PC-9 (cell line): ENCODE measurements at regions not wholly inside any gene's neighbourhood (a gene's known extent, or its start where the extent isn't known, plus 50 kb on each side); places are given as distances from the start of the nearest gene placed in this dataset.
A peak's percentile ranks its signal among the peaks of the same experiment; 100 is the strongest.

Experiments
- BruUV-seq: library from RNA; stranded (reverse); fragments of 400-500 nt; replicated peaks from 2 replicates; lab custom pipeline; 2021; lab: Mats Ljungman, UMichigan
- CTCF ChIA-PET: fragments of 300-600 bp; sonication (Branson Sonifier 250); formaldehyde crosslinking; loops from one replicate; lab custom pipeline; 2022; ENCODE audit warnings: antibody characterized with exemption; lab: Charles Lee
- POLR2A ChIA-PET: fragments of 300-600 bp; sonication (Branson Sonifier 250); formaldehyde crosslinking; loops from one replicate; lab custom pipeline; 2022; ENCODE audit warnings: antibody characterized with exemption; ENCODE audit not compliant: unreplicated experiment; lab: Charles Lee
- DNase-seq, 2 experiments: peaks; one replicate each; pipeline versions ENCODE4 v3.0.0 to v3.0.0-alpha.2; 2015 to 2022; ENCODE audit warnings: mixed read lengths in 1 of 2
- H2AFZ ChIP-seq: fragments of 200-600 bp; sonication (generic); 2 replicates; pipeline ENCODE4 v1.8.1; 2017; ENCODE audit warnings: antibody characterized with exemption
- H3F3A ChIP-seq: fragments of 200-600 bp; sonication (generic); 2 replicates; pipeline ENCODE4 v1.8.1; 2017; ENCODE audit warnings: antibody characterized with exemption, mild to moderate bottlenecking, low read depth; ENCODE audit not compliant: insufficient read depth
- H3K27ac ChIP-seq: fragments of 200-600 bp; sonication (generic); 2 replicates; pipeline ENCODE4 v1.6.1; 2016; ENCODE audit warnings: mixed run types
- H3K27me3 ChIP-seq: fragments of 200-600 bp; sonication (generic); 2 replicates; pipeline ENCODE4 v1.6.1; 2016; ENCODE audit warnings: low read depth, mixed run types; ENCODE audit not compliant: insufficient read depth
- H3K36me3 ChIP-seq: fragments of 200-600 bp; sonication (generic); 2 replicates; pipeline ENCODE4 v1.6.1; 2016; ENCODE audit warnings: low read depth, mixed run types
- H3K4me1 ChIP-seq: fragments of 200-600 bp; sonication (generic); replicated peaks from 2 replicates; pipeline ENCODE4 v1.6.1; 2016; ENCODE audit warnings: mixed run types; ENCODE audit not compliant: insufficient read depth
- H3K4me2 ChIP-seq: fragments of 200-600 bp; sonication (generic); 2 replicates; pipeline ENCODE4 v1.6.1; 2017; ENCODE audit warnings: mixed run types
- H3K4me3 ChIP-seq: fragments of 200-600 bp; sonication (generic); 2 replicates; pipeline ENCODE4 v1.6.1; 2016; ENCODE audit warnings: mixed run types
- H3K79me2 ChIP-seq: fragments of 200-600 bp; sonication (generic); 2 replicates; pipeline ENCODE4 v1.6.1; 2017; ENCODE audit warnings: low read depth, mixed run types
- H3K9me2 ChIP-seq: fragments of 200-600 bp; sonication (generic); 2 replicates; pipeline ENCODE4 v1.8.1; 2017; ENCODE audit warnings: mild to moderate bottlenecking; ENCODE audit not compliant: insufficient read depth
- H3K9me3 ChIP-seq: fragments of 200-600 bp; sonication (generic); 2 replicates; pipeline ENCODE4 v1.8.1; 2016; ENCODE audit warnings: low read depth; ENCODE audit not compliant: insufficient read depth
- H4K20me1 ChIP-seq: fragments of 200-600 bp; sonication (generic); 2 replicates; pipeline ENCODE4 v1.8.1; 2017; ENCODE audit not compliant: insufficient read depth
- CTCF ChIP-seq: fragments of 200-600 bp; sonication (generic); conservative IDR thresholded peaks from 2 replicates; pipeline ENCODE4 v1.6.1; 2017; ENCODE audit warnings: mixed run types, antibody characterized with exemption, mild to moderate bottlenecking, moderate library complexity
- EZH2 ChIP-seq: fragments of 200-600 bp; sonication (generic); IDR thresholded peaks from 2 replicates; pipeline ENCODE4 v1.8.0; 2017; ENCODE audit warnings: antibody characterized with exemption, low read depth
- intact Hi-C: fragments of 100-400 bp; cut with micrococcal nuclease; formaldehyde crosslinking; loops from one replicate; pipeline ENCODE4 v1.10.0; 2022; ENCODE audit not compliant: unreplicated experiment

GRCh38 chr11:37505406-37505805 lies 907.4 kb upstream of the RAG2 start:
- Histone ChIP-seq H3K4me3 (peak overlapping the region; percentile 27; the same call in 1 of the 2 replicates), H3K9me3 (peaks cover 13% of the 10 kb centered on the region; the same call in 1 of the 2 replicates), H2AFZ (peak overlapping the region; percentile 40), H3K4me1 (peaks cover 58% of the 10 kb centered on the region), H3K27ac (peak overlapping the region; percentile 99), H3K4me2 (peak overlapping the region; percentile 77), H3K79me2 (no peaks in the 10 kb centered on the region), H3F3A (peaks cover 43% of the 10 kb centered on the region), H3K36me3 (no peaks in the 10 kb centered on the region), H3K9me2 (no peaks in the 10 kb centered on the region), H3K27me3 (no peaks in the 10 kb centered on the region), H4K20me1 (no peaks in the 10 kb centered on the region)
- intact Hi-C loops, result loop anchor here (10.0 kb wide), 1 partner anchor 509 kb away; no protein-coding TSS in a partner anchor
- ChIA-PET POLR2A (no interaction called here), CTCF (no interaction called here)
- BruUV-seq, result TSS peak; percentile 54
- peak; percentile 21 to 80 for DNase-seq
- no peak for TF ChIP-seq CTCF
- TF ChIP-seq EZH2, result no peak

- no peaks in the 10 kb centered on the region for H4K20me1 ChIP-seq
- H3K36me3 ChIP-seq, result no peaks in the 10 kb centered on the region
- peaks cover 46% of the 10 kb centered on the region for H3F3A ChIP-seq
- no peaks in the 10 kb centered on the region for H3K9me2 ChIP-seq
- intact Hi-C loops, result loop anchor here (10.0 kb wide), 1 partner anchor 510 kb away; no protein-coding TSS in a partner anchor
- no peaks in the 10 kb centered on the region for H3K79me2 ChIP-seq
- peaks cover 63% of the 10 kb centered on the region for H3K4me1 ChIP-seq
- peak overlapping the region; percentile 99 for H3K27ac ChIP-seq
- peak; percentile 63 to 99 for DNase-seq
- H3K4me3 ChIP-seq, result peak overlapping the region; percentile 33; the same call in 1 of the 2 replicates
- CTCF ChIA-PET, result no interaction called here
- POLR2A ChIA-PET, result interaction anchor here (0.5 kb wide), 1 partner anchor 906 kb away, joined by 7 read pairs; no protein-coding TSS in a partner anchor
- peak overlapping the region; percentile 77 for H3K4me2 ChIP-seq
- H2AFZ ChIP-seq, result 0 out of 2 replicates have a peak overlapping the region, but pooled peaks have one; percentile 40
- peaks cover 13% of the 10 kb centered on the region; the same call in 1 of the 2 replicates for H3K9me3 ChIP-seq
- no peaks in the 10 kb centered on the region for H3K27me3 ChIP-seq
- TF ChIP-seq EZH2 (no peak), CTCF (no peak)
- no TSS peak for BruUV-seq
Measured at GRCh38 chr11:37504921-37505320, 906.9 kb upstream of the RAG2 start.

GRCh38 chr11:37504060-37504611 lies 906.1 kb upstream of the RAG2 start:
- Histone ChIP-seq H4K20me1 (no peaks in the 10 kb centered on the region), H3K4me3 (peak overlapping the region; percentile 33; the same call in 1 of the 2 replicates), H3K27ac (peak overlapping the region; percentile 99), H3K27me3 (no peaks in the 10 kb centered on the region), H3K79me2 (no peaks in the 10 kb centered on the region), H3K36me3 (no peaks in the 10 kb centered on the region), H2AFZ (no peak overlapping the region), H3K4me2 (peak overlapping the region; percentile 77), H3F3A (peaks cover 52% of the 10 kb centered on the region), H3K9me3 (peaks cover 16% of the 10 kb centered on the region), H3K4me1 (peaks cover 65% of the 10 kb centered on the region), H3K9me2 (no peaks in the 10 kb centered on the region)
- ChIA-PET POLR2A (interaction anchor here (0.5 kb wide), 1 partner anchor 907 kb away, joined by 7 read pairs; no protein-coding TSS in a partner anchor), CTCF (no interaction called here)
- intact Hi-C loops, result loop anchor here (10.0 kb wide), 1 partner anchor 511 kb away; no protein-coding TSS in a partner anchor
- no peak for TF ChIP-seq CTCF
- TF ChIP-seq EZH2, result no peak
- BruUV-seq, result no TSS peak
- DNase-seq, result peak; percentile 39 to 96
